ENCODE measurements at regions not wholly inside any gene's neighbourhood (a gene's known extent, or its start where the extent isn't known, plus 50 kb on each side); places are given as distances from the start of the nearest gene placed in this dataset.

GRCh38 chr17:33551911-33552310 is 258.8 kb upstream of the ASIC2 start:
- TF ChIP-seq, protein P1, sequence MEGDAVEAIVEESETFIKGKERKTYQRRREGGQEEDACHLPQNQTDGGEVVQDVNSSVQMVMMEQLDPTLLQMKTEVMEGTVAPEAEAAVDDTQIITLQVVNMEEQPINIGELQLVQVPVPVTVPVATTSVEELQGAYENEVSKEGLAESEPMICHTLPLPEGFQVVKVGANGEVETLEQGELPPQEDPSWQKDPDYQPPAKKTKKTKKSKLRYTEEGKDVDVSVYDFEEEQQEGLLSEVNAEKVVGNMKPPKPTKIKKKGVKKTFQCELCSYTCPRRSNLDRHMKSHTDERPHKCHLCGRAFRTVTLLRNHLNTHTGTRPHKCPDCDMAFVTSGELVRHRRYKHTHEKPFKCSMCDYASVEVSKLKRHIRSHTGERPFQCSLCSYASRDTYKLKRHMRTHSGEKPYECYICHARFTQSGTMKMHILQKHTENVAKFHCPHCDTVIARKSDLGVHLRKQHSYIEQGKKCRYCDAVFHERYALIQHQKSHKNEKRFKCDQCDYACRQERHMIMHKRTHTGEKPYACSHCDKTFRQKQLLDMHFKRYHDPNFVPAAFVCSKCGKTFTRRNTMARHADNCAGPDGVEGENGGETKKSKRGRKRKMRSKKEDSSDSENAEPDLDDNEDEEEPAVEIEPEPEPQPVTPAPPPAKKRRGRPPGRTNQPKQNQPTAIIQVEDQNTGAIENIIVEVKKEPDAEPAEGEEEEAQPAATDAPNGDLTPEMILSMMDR (conservative IDR thresholded peaks at IDR 0.05) = no peak
- TF ChIP-seq ZFX (IDR thresholded peaks at IDR 0.05) = no peak
